ENCODE measurements at regions not wholly inside any gene's neighbourhood (a gene's known extent, or its start where the extent isn't known, plus 50 kb on each side); places are given as distances from the start of the nearest gene placed in this dataset.

DNA sequence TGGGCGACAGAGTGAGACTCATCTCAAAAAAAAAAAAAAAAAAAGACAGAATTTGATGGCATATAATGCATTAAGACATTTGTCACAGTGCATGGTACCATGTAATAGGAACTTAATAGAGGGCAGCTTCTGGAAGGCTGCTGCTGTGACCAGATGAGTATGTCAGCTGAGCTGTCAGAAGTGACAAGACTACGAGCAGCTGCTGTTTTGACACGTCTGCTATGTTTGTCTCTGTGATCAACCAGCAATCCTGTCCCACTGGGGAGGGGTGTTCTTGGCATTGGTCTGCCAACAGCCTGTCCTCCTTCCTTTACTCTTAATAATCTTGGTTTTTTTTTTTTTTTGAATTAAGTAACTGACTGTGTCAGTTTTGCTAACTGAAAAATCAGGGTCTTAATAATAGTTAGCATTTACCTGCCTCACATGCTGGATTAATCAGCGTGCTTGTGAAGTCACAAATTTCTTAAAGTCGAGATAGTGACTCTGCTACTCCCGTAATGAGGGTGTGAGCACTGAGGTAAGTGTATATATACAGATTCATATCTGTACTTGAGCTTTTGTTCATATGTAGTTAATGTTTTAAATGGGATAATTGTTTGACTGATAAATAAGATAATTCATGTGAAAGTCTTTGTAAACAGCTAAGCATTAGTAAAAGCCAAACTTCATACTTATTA, 152.4 kb downstream of the BMP2 start:
- POLR2A ChIA-PET = no interaction called here
- no peaks in the 10 kb centered on the region for H3K27me3 Mint-ChIP-seq
- no CpG with 5 or more reads among the region's 6 CpGs for WGBS (ENCODE audit: insufficient coverage)

DNA sequence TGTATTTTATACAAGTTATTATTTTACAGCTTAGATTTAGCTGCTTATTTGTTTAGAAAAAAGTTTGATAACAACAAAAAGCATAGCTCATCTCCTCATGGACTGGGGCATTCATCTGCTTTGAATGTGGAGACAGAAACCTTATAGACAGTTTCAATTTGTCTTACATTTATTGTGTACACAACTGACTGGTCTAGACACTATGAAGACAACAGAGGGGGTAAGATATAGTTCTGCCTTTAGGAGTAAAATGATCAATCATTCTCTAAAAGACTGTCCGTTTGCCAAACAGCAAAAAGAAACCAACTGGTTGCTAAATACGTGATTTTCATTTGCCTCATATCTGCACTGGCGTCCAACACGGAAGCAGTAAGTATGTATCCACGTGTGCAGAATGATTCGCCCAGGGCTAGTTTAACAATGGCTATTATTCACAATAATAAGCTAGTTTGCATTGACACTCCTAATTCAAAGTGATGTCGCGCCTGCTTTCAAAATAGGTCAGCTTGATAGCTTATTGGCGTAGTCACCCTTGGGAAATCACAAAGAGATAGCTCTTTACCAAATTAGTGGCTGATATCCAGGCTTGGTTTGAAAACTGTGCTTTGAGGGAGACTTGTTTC, 153.6 kb downstream of the BMP2 start:
- WGBS (ENCODE audit: insufficient coverage) = 95% methylated on average over 8 of the region's 9 CpGs
- ChIA-PET POLR2A (no interaction called here), CTCF (no interaction called here)
- Histone ChIP-seq H3K36me3 (ENCODE audit: control insufficient read depth in 2 of 2, extremely low read depth in 1 of 2, insufficient read depth in 1 of 2, low read length in 1 of 2) (no peaks in the 10 kb centered on the region), H3K4me1 (ENCODE audit: control insufficient read depth in 1 of 2, extremely low read depth in 1 of 2, insufficient read depth in 2 of 2, low read length in 2 of 2) (no peaks in the 10 kb centered on the region), H3K27ac (ENCODE audit: low read length) (no peak overlapping the region), H3K9me3 (no peaks in the 10 kb centered on the region), H3K4me3 (ENCODE audit: control insufficient read depth in 1 of 2, extremely low read depth in 1 of 2, low read length in 1 of 2) (no peak overlapping the region), H3K27me3 (replicated peaks in 1 of 2; ENCODE audit: control insufficient read depth in 2 of 2, extremely low read depth in 1 of 2, insufficient read depth in 2 of 2, low read length in 1 of 2) (no peaks in the 10 kb centered on the region)
- ATAC-seq (replicated peaks in 1 of 4) (no peak), DNase-seq (no peak)
- no peaks in the 10 kb centered on the region for H3K4me1 Mint-ChIP-seq
- no peaks in the 10 kb centered on the region for H3K36me3 Mint-ChIP-seq
- peaks cover 4 to 12% (median 10%) of the 10 kb centered on the region in 3 donors for H3K9me3 Mint-ChIP-seq
- no peak overlapping the region for H3K27ac Mint-ChIP-seq
- H3K27me3 Mint-ChIP-seq = no peaks in the 10 kb centered on the region
- no peak overlapping the region for H3K4me3 Mint-ChIP-seq

More for the DNA sequence above, 152.4 kb downstream of the BMP2 start:
- no peak overlapping the region for H3K4me3 Mint-ChIP-seq
- no peak for ATAC-seq (replicated peaks in 1 of 4)
- no peak for DNase-seq
- H3K4me1 Mint-ChIP-seq = no peaks in the 10 kb centered on the region
- Histone ChIP-seq H3K27ac (ENCODE audit: low read length) (no peak overlapping the region), H3K4me3 (ENCODE audit: control insufficient read depth in 1 of 2, extremely low read depth in 1 of 2, low read length in 1 of 2) (no peak overlapping the region), H3K4me1 (ENCODE audit: control insufficient read depth in 1 of 2, extremely low read depth in 1 of 2, insufficient read depth in 2 of 2, low read length in 2 of 2) (no peaks in the 10 kb centered on the region), H3K36me3 (ENCODE audit: control insufficient read depth in 2 of 2, extremely low read depth in 1 of 2, insufficient read depth in 1 of 2, low read length in 1 of 2) (no peaks in the 10 kb centered on the region), H3K9me3 (no peaks in the 10 kb centered on the region), H3K27me3 (replicated peaks in 1 of 2; ENCODE audit: control insufficient read depth in 2 of 2, extremely low read depth in 1 of 2, insufficient read depth in 2 of 2, low read length in 1 of 2) (no peaks in the 10 kb centered on the region)
- H3K36me3 Mint-ChIP-seq = no peaks in the 10 kb centered on the region
- CTCF ChIA-PET = no interaction called here
- peaks cover 4 to 12% (median 8%) of the 10 kb centered on the region in 3 donors for H3K9me3 Mint-ChIP-seq
- H3K27ac Mint-ChIP-seq = no peak overlapping the region

GRCh38 chr20:6921717-6922386, 154.4 kb downstream of the BMP2 start:
- no peaks in the 10 kb centered on the region for H3K4me1 Mint-ChIP-seq
- DNase-seq (no peak), ATAC-seq (replicated peaks in 1 of 4) (no peak)
- no peak overlapping the region for H3K27ac ChIP-seq (ENCODE audit: low read length)
- no peaks in the 10 kb centered on the region for H3K4me1 ChIP-seq (ENCODE audit: control insufficient read depth in 1 of 2, extremely low read depth in 1 of 2, insufficient read depth in 2 of 2, low read length in 2 of 2)
- H3K4me3 Mint-ChIP-seq = no peak overlapping the region
- WGBS (ENCODE audit: insufficient coverage) = 83% methylated on average over 1 of the region's 1 CpG
- H3K36me3 Mint-ChIP-seq = no peaks in the 10 kb centered on the region
- POLR2A ChIA-PET = no interaction called here
- CTCF ChIA-PET = no interaction called here
- no peaks in the 10 kb centered on the region for H3K27me3 ChIP-seq (replicated peaks in 1 of 2; ENCODE audit: control insufficient read depth in 2 of 2, extremely low read depth in 1 of 2, insufficient read depth in 2 of 2, low read length in 1 of 2)
- no peak overlapping the region for H3K27ac Mint-ChIP-seq
- H3K27me3 Mint-ChIP-seq = no peaks in the 10 kb centered on the region
- H3K4me3 ChIP-seq (ENCODE audit: control insufficient read depth in 1 of 2, extremely low read depth in 1 of 2, low read length in 1 of 2) = no peak overlapping the region
- H3K9me3 ChIP-seq = no peaks in the 10 kb centered on the region
- H3K9me3 Mint-ChIP-seq = peaks cover 4 to 16% (median 8%) of the 10 kb centered on the region in 3 donors
- H3K36me3 ChIP-seq (ENCODE audit: control insufficient read depth in 2 of 2, extremely low read depth in 1 of 2, insufficient read depth in 1 of 2, low read length in 1 of 2) = no peaks in the 10 kb centered on the region

- no peak overlapping the region for H3K4me3 ChIP-seq (ENCODE audit: control insufficient read depth in 1 of 2, extremely low read depth in 1 of 2, low read length in 1 of 2)
- DNase-seq (no peak), ATAC-seq (replicated peaks in 1 of 4) (no peak)
- H3K4me1 ChIP-seq (ENCODE audit: control insufficient read depth in 1 of 2, extremely low read depth in 1 of 2, insufficient read depth in 2 of 2, low read length in 2 of 2) = no peaks in the 10 kb centered on the region
- H3K9me3 ChIP-seq = no peaks in the 10 kb centered on the region
- Mint-ChIP-seq H3K27ac (no peak overlapping the region), H3K4me1 (no peaks in the 10 kb centered on the region), H3K4me3 (no peak overlapping the region), H3K36me3 (no peaks in the 10 kb centered on the region), H3K27me3 (no peaks in the 10 kb centered on the region), H3K9me3 (peaks cover 8 to 23% (median 10%) of the 10 kb centered on the region in 3 donors)
- ChIA-PET POLR2A (interaction anchor here in 1 of 2 donors (0.6 kb wide), 1 partner anchor 10 kb away, joined by 3 read pairs; no protein-coding TSS in a partner anchor), CTCF (no interaction called here)
- no peaks in the 10 kb centered on the region for H3K27me3 ChIP-seq (replicated peaks in 1 of 2; ENCODE audit: control insufficient read depth in 2 of 2, extremely low read depth in 1 of 2, insufficient read depth in 2 of 2, low read length in 1 of 2)
- no peaks in the 10 kb centered on the region for H3K36me3 ChIP-seq (ENCODE audit: control insufficient read depth in 2 of 2, extremely low read depth in 1 of 2, insufficient read depth in 1 of 2, low read length in 1 of 2)
- H3K27ac ChIP-seq (ENCODE audit: low read length) = no peak overlapping the region
These were observed 157.2 kb downstream of the BMP2 start for GRCh38 chr20:6924681-6925080.

GRCh38 chr20:6925744-6926278, 158.3 kb downstream of the BMP2 start:
- no peak for ATAC-seq (replicated peaks in 1 of 4)
- H3K4me1 Mint-ChIP-seq = no peaks in the 10 kb centered on the region

GRCh38 chr20:6940048-6940447, 172.6 kb downstream of the BMP2 start:
- WGBS (ENCODE audit: insufficient coverage) = no CpG with 5 or more reads among the region's 5 CpGs
- Mint-ChIP-seq H3K36me3 (no peaks in the 10 kb centered on the region), H3K9me3 (peaks cover 10 to 11% (median 10%) of the 10 kb centered on the region in 3 donors), H3K27ac (no peak overlapping the region), H3K27me3 (no peaks in the 10 kb centered on the region), H3K4me3 (no peak overlapping the region), H3K4me1 (no peaks in the 10 kb centered on the region)
- DNase-seq (no peak), ATAC-seq (replicated peaks in 1 of 4) (no peak)
- no peaks in the 10 kb centered on the region for H3K4me1 ChIP-seq (ENCODE audit: control insufficient read depth in 1 of 2, extremely low read depth in 1 of 2, insufficient read depth in 2 of 2, low read length in 2 of 2)
- H3K27me3 ChIP-seq (replicated peaks in 1 of 2; ENCODE audit: control insufficient read depth in 2 of 2, extremely low read depth in 1 of 2, insufficient read depth in 2 of 2, low read length in 1 of 2) = no peaks in the 10 kb centered on the region
- no peaks in the 10 kb centered on the region for H3K9me3 ChIP-seq
- CTCF ChIA-PET = no interaction called here
- H3K36me3 ChIP-seq (ENCODE audit: control insufficient read depth in 2 of 2, extremely low read depth in 1 of 2, insufficient read depth in 1 of 2, low read length in 1 of 2) = no peaks in the 10 kb centered on the region
- no peak overlapping the region for H3K27ac ChIP-seq (ENCODE audit: low read length)
- H3K4me3 ChIP-seq (ENCODE audit: control insufficient read depth in 1 of 2, extremely low read depth in 1 of 2, low read length in 1 of 2) = no peak overlapping the region
- POLR2A ChIA-PET = no interaction called here

More at GRCh38 chr20:6925744-6926278, 158.3 kb downstream of the BMP2 start:
- no peak for DNase-seq
- H3K4me3 Mint-ChIP-seq = no peak overlapping the region
- no CpG with 5 or more reads among the region's 2 CpGs for WGBS (ENCODE audit: insufficient coverage)
- CTCF ChIA-PET = no interaction called here
- no peaks in the 10 kb centered on the region for H3K27me3 ChIP-seq (replicated peaks in 1 of 2; ENCODE audit: control insufficient read depth in 2 of 2, extremely low read depth in 1 of 2, insufficient read depth in 2 of 2, low read length in 1 of 2)
- no peaks in the 10 kb centered on the region for H3K36me3 Mint-ChIP-seq
- H3K9me3 Mint-ChIP-seq = peaks cover 10 to 27% (median 14%) of the 10 kb centered on the region in 3 donors
- no peaks in the 10 kb centered on the region for H3K27me3 Mint-ChIP-seq
- H3K4me1 ChIP-seq (ENCODE audit: control insufficient read depth in 1 of 2, extremely low read depth in 1 of 2, insufficient read depth in 2 of 2, low read length in 2 of 2) = no peaks in the 10 kb centered on the region
- H3K9me3 ChIP-seq = no peaks in the 10 kb centered on the region
- H3K4me3 ChIP-seq (ENCODE audit: control insufficient read depth in 1 of 2, extremely low read depth in 1 of 2, low read length in 1 of 2) = no peak overlapping the region
- no peaks in the 10 kb centered on the region for H3K36me3 ChIP-seq (ENCODE audit: control insufficient read depth in 2 of 2, extremely low read depth in 1 of 2, insufficient read depth in 1 of 2, low read length in 1 of 2)
- no peak overlapping the region for H3K27ac Mint-ChIP-seq
- no peak overlapping the region for H3K27ac ChIP-seq (ENCODE audit: low read length)
- POLR2A ChIA-PET = interaction anchor here in 1 of 2 donors (0.6 kb wide), 1 partner anchor 50 kb away, joined by 4 read pairs; no protein-coding TSS in a partner anchor

Data from T-cell (primary cell).